Kidney tubule cell (primary cell): ENCODE measurements at regions not wholly inside any gene's neighbourhood (a gene's known extent, or its start where the extent isn't known, plus 50 kb on each side); places are given as distances from the start of the nearest gene placed in this dataset.
A peak's percentile ranks its signal among the peaks of the same experiment; 100 is the strongest.

ENCODE experiments used
- DNase-seq: peaks from one replicate; pipeline ENCODE4 v3.0.0-alpha.2; 2018; ENCODE audit warnings: low spot score

GRCh38 chr2:9105601-9106337 is 100.8 kb upstream of the ASAP2 start:
- DNase-seq = no peak

- no peak for DNase-seq
Measured at GRCh38 chr2:9103663-9104277, 100.3 kb upstream of the MBOAT2 start.

GRCh38 chr2:9102861-9103662 is 99.6 kb upstream of the MBOAT2 start:
- DNase-seq = peak; percentile 59

- DNase-seq = no peak
Measured at GRCh38 chr2:9101763-9102425, 98.4 kb upstream of the MBOAT2 start.

GRCh38 chr2:9100080-9100876 is 96.8 kb upstream of the MBOAT2 start:
- DNase-seq = no peak

GRCh38 chr2:9099341-9099751 is 95.9 kb upstream of the MBOAT2 start:
- DNase-seq = peak; percentile 77

GRCh38 chr2:9097892-9098291 is 94.4 kb upstream of the MBOAT2 start:
- DNase-seq = no peak

- peak; percentile 57 for DNase-seq
Measured at GRCh38 chr2:9097239-9097638, 93.8 kb upstream of the MBOAT2 start.

GRCh38 chr2:9096761-9097160 is 93.3 kb upstream of the MBOAT2 start:
- DNase-seq = no peak

GRCh38 chr2:9095690-9096089 is 92.2 kb upstream of the MBOAT2 start:
- DNase-seq = peak; percentile 50

- DNase-seq = no peak
Measured at GRCh38 chr2:9095226-9095625, 91.7 kb upstream of the MBOAT2 start.

- DNase-seq = no peak
Measured at GRCh38 chr2:9094117-9094516, 90.6 kb upstream of the MBOAT2 start.

GRCh38 chr2:9093324-9093723 is 89.8 kb upstream of the MBOAT2 start:
- DNase-seq = no peak

- no peak for DNase-seq
Measured at GRCh38 chr2:9092383-9093282, 89.1 kb upstream of the MBOAT2 start.

GRCh38 chr2:9091811-9092210 is 88.3 kb upstream of the MBOAT2 start:
- DNase-seq = no peak

GRCh38 chr2:9089831-9090230 is 86.3 kb upstream of the MBOAT2 start:
- no peak for DNase-seq

- no peak for DNase-seq
Measured at GRCh38 chr2:9087121-9087681, 83.7 kb upstream of the MBOAT2 start.

- DNase-seq = no peak
Measured at GRCh38 chr2:9086465-9086864, 83.0 kb upstream of the MBOAT2 start.

- no peak for DNase-seq
Measured at GRCh38 chr2:9085353-9085752, 81.9 kb upstream of the MBOAT2 start.

GRCh38 chr2:9083287-9083686 is 79.8 kb upstream of the MBOAT2 start:
- no peak for DNase-seq
